Loucy (cell line): ENCODE measurements at regions not wholly inside any gene's neighbourhood (a gene's known extent, or its start where the extent isn't known, plus 50 kb on each side); places are given as distances from the start of the nearest gene placed in this dataset.

ENCODE experiments used
- H2AFZ ChIP-seq: fragments of 200-600 bp; sonication (generic); 2 replicates; pipeline ENCODE4 v1.6.0; 2016; ENCODE audit warnings: antibody characterized with exemption, mild to moderate bottlenecking, low read length, moderate library complexity
- H3F3A ChIP-seq: fragments of 200-600 bp; 2 replicates; pipeline ENCODE4 v1.6.0; 2016; ENCODE audit warnings: antibody characterized with exemption, low read depth, mild to moderate bottlenecking
- H3K27me3 ChIP-seq: fragments of 200-600 bp; sonication (generic); 2 replicates; pipeline ENCODE4 v1.6.1; 2014; ENCODE audit warnings: low read length, mild to moderate bottlenecking; ENCODE audit not compliant: insufficient read depth, poor library complexity, severe bottlenecking
- H3K36me3 ChIP-seq: fragments of 200-600 bp; sonication (generic); 2 replicates; pipeline ENCODE4 v1.6.1; 2016; ENCODE audit warnings: low read length; ENCODE audit not compliant: insufficient read depth
- H3K4me1 ChIP-seq: fragments of 200-600 bp; sonication (generic); 2 replicates; pipeline ENCODE4 v1.5.1; 2014; ENCODE audit warnings: low read length, mild to moderate bottlenecking; ENCODE audit not compliant: insufficient read depth, poor library complexity, severe bottlenecking
- H3K4me2 ChIP-seq: fragments of 200-600 bp; sonication (generic); 2 replicates; pipeline ENCODE4 v1.6.0; 2014; ENCODE audit warnings: antibody characterized with exemption, low read length, low read depth, mild to moderate bottlenecking; ENCODE audit not compliant: poor library complexity, severe bottlenecking
- H3K4me3 ChIP-seq: fragments of 200-600 bp; sonication (generic); 2 replicates; pipeline ENCODE4 v1.5.1; 2014; ENCODE audit warnings: low read length, mild to moderate bottlenecking, mixed read lengths; ENCODE audit not compliant: poor library complexity, severe bottlenecking
- H3K79me2 ChIP-seq: fragments of 200-600 bp; sonication (generic); 2 replicates; pipeline ENCODE4 v1.6.1; 2014; ENCODE audit warnings: low read length; ENCODE audit not compliant: insufficient read depth
- H3K9ac ChIP-seq: fragments of 200-600 bp; sonication (generic); 2 replicates; pipeline ENCODE4 v1.6.0; 2014; ENCODE audit warnings: mild to moderate bottlenecking, low read depth, low read length, moderate library complexity; ENCODE audit not compliant: poor library complexity, severe bottlenecking
- H3K9me2 ChIP-seq: fragments of 200-600 bp; sonication (generic); replicated peaks from 2 replicates; pipeline ENCODE4 v1.6.1; 2016; ENCODE audit warnings: low read depth, low read length, mixed read lengths
- H3K9me3 ChIP-seq: fragments of 200-600 bp; sonication (generic); 2 replicates; pipeline ENCODE4 v1.6.1; 2014; ENCODE audit warnings: mild to moderate bottlenecking, antibody characterized with exemption, low read length, low read depth; ENCODE audit not compliant: insufficient read depth
- H4K20me1 ChIP-seq: fragments of 200-600 bp; sonication (generic); 2 replicates; pipeline ENCODE4 v1.6.0; 2014; ENCODE audit warnings: antibody characterized with exemption, low read length, mild to moderate bottlenecking; ENCODE audit not compliant: insufficient read depth, poor library complexity, severe bottlenecking
- EZH2phosphoT487 ChIP-seq: fragments of 200-600 bp; IDR thresholded peaks from 2 replicates; pipeline ENCODE4 v1.6.1; 2018; ENCODE audit warnings: antibody characterized with exemption, mild to moderate bottlenecking, moderate library complexity, borderline replicate concordance
- TF ChIP-seq, protein P1 (sequence below): fragments of 200-600 bp; sonication (generic); conservative IDR thresholded peaks from 2 replicates; pipeline ENCODE4 v1.5.1; 2014; ENCODE audit warnings: mild to moderate bottlenecking, antibody characterized with exemption, low read length

DNA sequence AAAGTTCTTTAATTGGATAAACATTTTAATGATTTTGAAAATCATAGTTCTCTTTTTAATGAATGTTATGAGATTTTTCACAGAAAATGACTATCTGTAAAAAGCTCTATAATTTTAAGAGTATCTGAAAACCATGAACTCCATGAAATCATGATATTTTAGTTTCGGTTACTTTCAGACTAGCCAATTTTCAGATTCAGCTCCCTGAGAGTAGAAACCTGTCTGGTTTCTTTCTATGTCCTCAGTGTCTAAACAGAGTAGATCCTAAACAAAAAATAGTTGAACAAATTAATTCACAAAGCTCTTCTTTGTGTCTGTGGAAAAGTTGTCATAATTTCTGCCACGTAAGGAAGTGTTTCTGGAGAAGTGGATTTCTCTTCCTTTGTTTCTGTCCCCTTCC is 1247.7 kb downstream of the NSUN3 start:
- no peak overlapping the region for H3K4me2 ChIP-seq

DNA sequence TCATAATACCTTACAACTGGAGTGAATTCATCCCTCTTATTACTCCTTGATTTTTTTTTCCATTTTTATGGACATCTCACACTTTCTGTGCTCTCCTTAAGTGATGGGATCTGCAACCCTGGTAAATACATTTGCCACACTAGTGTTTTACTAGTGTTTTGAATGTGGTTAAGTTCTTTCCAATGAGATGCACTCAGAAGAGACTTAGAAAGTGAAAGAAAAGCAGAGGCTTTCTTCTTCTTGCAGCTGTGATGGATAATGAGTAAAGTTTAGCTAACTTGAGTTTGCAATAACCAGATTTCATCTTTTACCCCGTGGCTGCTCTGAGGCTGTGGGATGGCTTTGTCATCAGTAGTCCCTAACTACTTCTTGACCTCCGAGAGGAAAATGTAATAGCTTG is 1248.4 kb downstream of the NSUN3 start:
- Histone ChIP-seq H3K27me3 (no peaks in the 10 kb centered on the region), H4K20me1 (no peaks in the 10 kb centered on the region), H3K4me1 (no peaks in the 10 kb centered on the region), H3K9ac (no peak overlapping the region), H2AFZ (no peak overlapping the region), H3K36me3 (no peaks in the 10 kb centered on the region), H3F3A (no peaks in the 10 kb centered on the region), H3K4me2 (no peak overlapping the region), H3K9me2 (no peaks in the 10 kb centered on the region), H3K9me3 (no peaks in the 10 kb centered on the region), H3K79me2 (no peaks in the 10 kb centered on the region), H3K4me3 (no peak overlapping the region)
- TF ChIP-seq, protein P1, sequence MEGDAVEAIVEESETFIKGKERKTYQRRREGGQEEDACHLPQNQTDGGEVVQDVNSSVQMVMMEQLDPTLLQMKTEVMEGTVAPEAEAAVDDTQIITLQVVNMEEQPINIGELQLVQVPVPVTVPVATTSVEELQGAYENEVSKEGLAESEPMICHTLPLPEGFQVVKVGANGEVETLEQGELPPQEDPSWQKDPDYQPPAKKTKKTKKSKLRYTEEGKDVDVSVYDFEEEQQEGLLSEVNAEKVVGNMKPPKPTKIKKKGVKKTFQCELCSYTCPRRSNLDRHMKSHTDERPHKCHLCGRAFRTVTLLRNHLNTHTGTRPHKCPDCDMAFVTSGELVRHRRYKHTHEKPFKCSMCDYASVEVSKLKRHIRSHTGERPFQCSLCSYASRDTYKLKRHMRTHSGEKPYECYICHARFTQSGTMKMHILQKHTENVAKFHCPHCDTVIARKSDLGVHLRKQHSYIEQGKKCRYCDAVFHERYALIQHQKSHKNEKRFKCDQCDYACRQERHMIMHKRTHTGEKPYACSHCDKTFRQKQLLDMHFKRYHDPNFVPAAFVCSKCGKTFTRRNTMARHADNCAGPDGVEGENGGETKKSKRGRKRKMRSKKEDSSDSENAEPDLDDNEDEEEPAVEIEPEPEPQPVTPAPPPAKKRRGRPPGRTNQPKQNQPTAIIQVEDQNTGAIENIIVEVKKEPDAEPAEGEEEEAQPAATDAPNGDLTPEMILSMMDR, result no peak
- TF ChIP-seq EZH2phosphoT487, result no peak

More for the DNA sequence above, 1247.7 kb downstream of the NSUN3 start:
- Histone ChIP-seq H3K4me3 (no peak overlapping the region), H2AFZ (no peak overlapping the region), H3K9me3 (no peaks in the 10 kb centered on the region), H3K27me3 (no peaks in the 10 kb centered on the region), H3K9ac (no peak overlapping the region), H3K9me2 (no peaks in the 10 kb centered on the region), H4K20me1 (no peaks in the 10 kb centered on the region), H3K36me3 (no peaks in the 10 kb centered on the region), H3K4me1 (no peaks in the 10 kb centered on the region), H3K79me2 (no peaks in the 10 kb centered on the region), H3F3A (no peaks in the 10 kb centered on the region)
- TF ChIP-seq, protein P1, result no peak
- no peak for TF ChIP-seq EZH2phosphoT487

DNA sequence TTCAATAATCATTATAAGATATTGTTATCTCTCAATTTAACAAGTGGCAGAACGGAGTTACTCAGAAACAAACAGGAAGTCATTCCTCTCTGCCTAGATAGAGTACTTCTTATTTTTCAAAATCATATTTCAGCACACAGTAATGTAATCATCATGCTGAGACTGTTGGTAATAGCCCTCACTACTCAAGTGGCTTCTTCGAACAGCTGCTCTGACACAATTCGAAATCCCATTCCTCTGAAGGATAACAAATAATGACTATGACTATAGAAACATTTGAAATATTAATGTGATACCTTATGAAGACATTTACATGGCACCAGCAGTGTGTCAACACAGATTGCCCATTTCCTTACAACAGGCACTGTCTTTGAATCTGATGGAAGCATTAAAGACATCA is 1249.8 kb downstream of the NSUN3 start:
- no peaks in the 10 kb centered on the region for H3K79me2 ChIP-seq
- H3K9me2 ChIP-seq, result no peaks in the 10 kb centered on the region
- H3K4me2 ChIP-seq, result no peak overlapping the region
- TF ChIP-seq, protein P1, result no peak
- TF ChIP-seq EZH2phosphoT487, result no peak
- H3K9me3 ChIP-seq, result no peaks in the 10 kb centered on the region
- H3F3A ChIP-seq, result no peaks in the 10 kb centered on the region
- H4K20me1 ChIP-seq, result no peaks in the 10 kb centered on the region
- no peaks in the 10 kb centered on the region for H3K36me3 ChIP-seq
- H3K4me3 ChIP-seq, result no peak overlapping the region
- no peaks in the 10 kb centered on the region for H3K4me1 ChIP-seq
- no peak overlapping the region for H3K9ac ChIP-seq
- no peaks in the 10 kb centered on the region for H3K27me3 ChIP-seq
- H2AFZ ChIP-seq, result no peak overlapping the region
